Stomach (tissue), 4 donors: ENCODE measurements at regions not wholly inside any gene's neighbourhood (a gene's known extent, or its start where the extent isn't known, plus 50 kb on each side); places are given as distances from the start of the nearest gene placed in this dataset.

Experiments used
- POLR2A ChIP-seq, 4 donors: fragments of 450-650 bp; IDR thresholded peaks; one replicate each; pipeline ENCODE4 v1.6.1; 2016; ENCODE audit warnings: antibody characterized with exemption in 4 of 4, control low read depth in 2 of 4, mild to moderate bottlenecking in 1 of 4, moderate library complexity in 1 of 4
- POLR2AphosphoS5 ChIP-seq, 3 donors: sonication (generic); formaldehyde crosslinking; IDR thresholded peaks; one replicate each; pipeline ENCODE4 v1.6.1; 2016; ENCODE audit warnings: antibody characterized with exemption in 3 of 3
- TF ChIP-seq, protein P1 (sequence below), 7 experiments: fragments of 450-650 bp in 4 of 7; fragments of 200-600 bp in 3 of 7; sonication (generic) in 3 of 7; IDR thresholded peaks; one replicate each; pipeline ENCODE4 v1.5.1; 2016 to 2019; ENCODE audit warnings: antibody characterized with exemption in 7 of 7, control low read depth in 2 of 7, mild to moderate bottlenecking in 1 of 7

DNA sequence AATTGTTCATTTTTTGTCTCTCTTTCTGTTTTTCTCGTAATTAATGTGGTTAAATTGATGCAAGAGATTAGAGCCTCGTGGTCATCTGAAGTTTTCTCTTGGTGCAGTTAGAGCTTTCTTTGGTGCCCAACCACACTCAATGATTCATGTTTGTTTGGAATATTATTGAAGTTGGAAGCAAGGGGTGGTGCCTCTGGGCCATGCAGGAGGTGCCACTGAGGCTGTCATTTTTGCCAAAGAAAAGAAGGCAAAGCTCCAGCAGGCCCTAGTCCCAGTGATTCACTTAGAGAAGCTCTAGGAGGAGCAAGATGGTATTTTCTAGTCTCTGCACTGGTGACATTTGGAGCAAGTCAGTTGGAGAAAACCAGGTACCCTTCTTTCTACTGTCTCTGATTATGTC lies 144.5 kb upstream of the RALGAPA2 start:
- TF ChIP-seq, protein P1, sequence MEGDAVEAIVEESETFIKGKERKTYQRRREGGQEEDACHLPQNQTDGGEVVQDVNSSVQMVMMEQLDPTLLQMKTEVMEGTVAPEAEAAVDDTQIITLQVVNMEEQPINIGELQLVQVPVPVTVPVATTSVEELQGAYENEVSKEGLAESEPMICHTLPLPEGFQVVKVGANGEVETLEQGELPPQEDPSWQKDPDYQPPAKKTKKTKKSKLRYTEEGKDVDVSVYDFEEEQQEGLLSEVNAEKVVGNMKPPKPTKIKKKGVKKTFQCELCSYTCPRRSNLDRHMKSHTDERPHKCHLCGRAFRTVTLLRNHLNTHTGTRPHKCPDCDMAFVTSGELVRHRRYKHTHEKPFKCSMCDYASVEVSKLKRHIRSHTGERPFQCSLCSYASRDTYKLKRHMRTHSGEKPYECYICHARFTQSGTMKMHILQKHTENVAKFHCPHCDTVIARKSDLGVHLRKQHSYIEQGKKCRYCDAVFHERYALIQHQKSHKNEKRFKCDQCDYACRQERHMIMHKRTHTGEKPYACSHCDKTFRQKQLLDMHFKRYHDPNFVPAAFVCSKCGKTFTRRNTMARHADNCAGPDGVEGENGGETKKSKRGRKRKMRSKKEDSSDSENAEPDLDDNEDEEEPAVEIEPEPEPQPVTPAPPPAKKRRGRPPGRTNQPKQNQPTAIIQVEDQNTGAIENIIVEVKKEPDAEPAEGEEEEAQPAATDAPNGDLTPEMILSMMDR (IDR thresholded peaks at IDR 0.05) = no peak
- no peak for TF ChIP-seq POLR2AphosphoS5 (IDR thresholded peaks at IDR 0.05)
- no peak for TF ChIP-seq POLR2A (IDR thresholded peaks at IDR 0.05)
